Testis (tissue), 2 donors: ENCODE measurements at regions not wholly inside any gene's neighbourhood (a gene's known extent, or its start where the extent isn't known, plus 50 kb on each side); places are given as distances from the start of the nearest gene placed in this dataset.

ENCODE experiments used
- CTCF ChIP-seq, 3 experiments: fragments of 450-650 bp in 2 of 3; fragments of 200-600 bp in 1 of 3; sonication (generic) in 1 of 3; IDR thresholded peaks; one replicate each; pipeline ENCODE4 v1.5.1; 2016 to 2019; ENCODE audit warnings: antibody characterized with exemption in 3 of 3, mild to moderate bottlenecking in 2 of 3, moderate library complexity in 1 of 3
- POLR2A ChIP-seq: fragments of 450-650 bp; IDR thresholded peaks from one replicate; pipeline ENCODE4 v1.6.1; 2017; ENCODE audit warnings: antibody characterized with exemption, mild to moderate bottlenecking, moderate library complexity

GRCh38 chr14:42548349-42548748, 941.7 kb downstream of the LRFN5 start:
- TF ChIP-seq CTCF (IDR thresholded peaks at IDR 0.05) (no peak), POLR2A (no peak)
